Transverse colon (tissue), 4 donors: ENCODE measurements at regions not wholly inside any gene's neighbourhood (a gene's known extent, or its start where the extent isn't known, plus 50 kb on each side); places are given as distances from the start of the nearest gene placed in this dataset.
"Not testable (repeated sequence)": the region's sequence is repeated elsewhere in the genome, so short reads cannot be mapped to it uniquely, and the experiment has no call there.

ENCODE experiments used
- DNase-seq: peaks from one replicate; pipeline ENCODE4 v3.0.0-alpha.2; 2019
- H3K27ac ChIP-seq, 4 donors: fragments of 200-600 bp; sonication (generic); 2 replicates each; pipeline ENCODE4 v1.5.1; 2016 to 2018; ENCODE audit warnings: inconsistent platforms in 4 of 4
- H3K27me3 ChIP-seq: fragments of 200-600 bp; sonication (generic); 2 replicates; pipeline ENCODE4 v1.5.1; 2017; ENCODE audit warnings: inconsistent platforms
- H3K36me3 ChIP-seq, 4 donors: fragments of 200-600 bp; sonication (generic); 2 replicates each; pipeline ENCODE4 v1.5.1; 2017 to 2019; ENCODE audit warnings: inconsistent platforms in 4 of 4
- H3K4me1 ChIP-seq, 4 donors: fragments of 200-600 bp; sonication (generic); 2 replicates each; pipeline ENCODE4 v1.5.1; 2017 to 2020; ENCODE audit warnings: inconsistent platforms in 4 of 4
- H3K4me3 ChIP-seq, 4 donors: fragments of 200-600 bp; sonication (generic); 1 replicate in 1 of 4; 2 replicates in 3 of 4; pipeline versions ENCODE4 v1.5.1 to v1.6.1; 2017 to 2019; ENCODE audit warnings: inconsistent platforms in 4 of 4
- H3K9me3 ChIP-seq, 2 donors: fragments of 200-600 bp; sonication (generic); 2 replicates each; pipeline ENCODE4 v1.5.1; 2017 to 2019; ENCODE audit warnings: inconsistent platforms in 2 of 2
- EP300 ChIP-seq: sonication (generic); formaldehyde crosslinking; IDR thresholded peaks from one replicate; pipeline ENCODE4 v1.6.1; 2017; ENCODE audit warnings: antibody characterized with exemption, low read depth
- POLR2A ChIP-seq: fragments of 450-650 bp; IDR thresholded peaks from one replicate; pipeline ENCODE4 v1.6.1; 2016; ENCODE audit warnings: antibody characterized with exemption, mild to moderate bottlenecking, moderate library complexity
- POLR2AphosphoS5 ChIP-seq, 3 donors: sonication (generic); formaldehyde crosslinking; IDR thresholded peaks; one replicate each; pipeline ENCODE4 v1.6.1; 2016; ENCODE audit warnings: antibody characterized with exemption in 3 of 3
- WGBS, 2 donors: methylation state at CpG; one replicate each; pipeline ENCODE4 v1.1.5; 2018; ENCODE audit warnings: low coverage in 1 of 2; 5-methylcytosine and 5-hydroxymethylcytosine counted together
- in situ Hi-C, 4 donors: fragments of 200-750 bp; cut with MboI; loops; one replicate each; pipeline versions ENCODE4 v1.15.0 to v1.15.1; 2017; ENCODE audit warnings: low sequenced_read_pairs in 3 of 4, low pct_ligation_motif_present in 1 of 4, low pct_unique_long_range_greater_than_20kb in 1 of 4
- intact Hi-C: fragments of 100-400 bp; cut with DNase I; formaldehyde crosslinking; loops from one replicate; pipeline ENCODE4 v1.15.1; 2023; ENCODE audit warnings: low total_unique reads
- TF ChIP-seq, protein P1 (sequence below), 5 experiments: fragments of 200-600 bp in 3 of 5; fragments of 450-650 bp in 2 of 5; sonication (generic) in 3 of 5; IDR thresholded peaks; 1 replicate in 2 of 5; 2 replicates in 3 of 5; pipeline ENCODE4 v1.5.1; 2016 to 2017; ENCODE audit warnings: antibody characterized with exemption in 5 of 5, inconsistent platforms in 3 of 5, mild to moderate bottlenecking in 2 of 5, moderate library complexity in 1 of 5

DNA sequence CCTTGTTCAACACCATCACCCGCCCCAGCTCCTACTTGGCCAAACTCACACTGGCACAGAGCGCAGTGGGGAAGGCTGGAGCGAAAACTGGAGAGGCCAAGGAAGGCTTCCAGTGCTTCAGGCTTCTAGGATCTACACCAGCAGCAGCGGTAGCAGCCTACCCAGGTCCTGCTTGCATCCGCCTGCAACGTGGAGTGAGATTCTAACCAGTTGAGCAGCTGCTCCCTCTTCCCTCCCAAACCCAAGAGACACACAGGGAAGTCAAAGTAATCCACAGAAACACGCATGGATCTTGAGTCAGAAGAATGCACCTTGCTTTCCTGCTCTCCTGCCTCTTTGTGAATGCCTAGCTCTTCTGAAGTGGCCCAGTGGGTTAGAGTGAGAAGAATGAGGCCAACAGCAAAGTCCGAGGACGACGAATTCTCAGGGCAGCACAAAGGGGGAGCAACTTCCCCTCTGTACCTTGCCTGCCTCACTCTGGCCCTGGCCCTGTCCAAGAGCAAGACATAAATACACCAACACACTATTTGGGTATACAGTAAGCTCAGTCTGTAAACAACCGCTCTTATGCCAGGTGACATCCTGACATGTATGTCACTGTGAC lies 95.9 kb upstream of the FOXQ1 start:
- 78% methylated on average over 11 of the region's 11 CpGs; no CpG with 5 or more reads in 1 of the 2 donors for WGBS, 2 donors
- DNase-seq: no peak
- intact Hi-C loops: no loop called here

DNA sequence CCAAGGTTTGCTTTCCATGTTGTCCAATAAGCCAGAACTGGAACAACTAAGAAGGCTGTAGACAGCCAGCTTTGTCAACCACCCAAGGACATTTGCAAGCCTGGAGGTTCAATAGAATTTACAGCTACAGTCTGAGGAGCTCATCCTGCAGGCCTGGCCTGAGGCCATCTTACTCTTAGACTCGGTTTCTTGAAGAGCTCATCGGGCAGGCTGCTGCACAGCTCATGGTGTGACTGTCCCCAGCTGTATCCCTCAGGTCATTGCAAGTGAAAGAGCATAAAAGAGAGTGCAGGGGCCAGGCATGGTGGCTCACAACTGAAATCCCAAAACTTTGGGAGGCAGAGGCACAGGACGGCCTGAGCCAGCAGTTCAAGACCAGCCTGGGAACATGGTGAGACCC lies 96.9 kb upstream of the FOXQ1 start:
- Histone ChIP-seq H3K36me3 (no peaks in the 10 kb centered on the region), H3K4me3 (no peak overlapping the region), H3K27ac (no peak overlapping the region), H3K9me3 (no peaks in the 10 kb centered on the region), H3K27me3 (no peaks in the 10 kb centered on the region), H3K4me1 (no peaks in the 10 kb centered on the region)
- DNase-seq: no peak
- WGBS, 2 donors: 71 to 100% methylated on average over 1 to 3 of the region's 3 CpGs
- in situ Hi-C loops: no loop called here
- intact Hi-C loops: no loop called here
- TF ChIP-seq EP300 (no peak), POLR2A (no peak), POLR2AphosphoS5 (IDR thresholded peaks at IDR 0.05) (no peak)
- TF ChIP-seq, protein P1, sequence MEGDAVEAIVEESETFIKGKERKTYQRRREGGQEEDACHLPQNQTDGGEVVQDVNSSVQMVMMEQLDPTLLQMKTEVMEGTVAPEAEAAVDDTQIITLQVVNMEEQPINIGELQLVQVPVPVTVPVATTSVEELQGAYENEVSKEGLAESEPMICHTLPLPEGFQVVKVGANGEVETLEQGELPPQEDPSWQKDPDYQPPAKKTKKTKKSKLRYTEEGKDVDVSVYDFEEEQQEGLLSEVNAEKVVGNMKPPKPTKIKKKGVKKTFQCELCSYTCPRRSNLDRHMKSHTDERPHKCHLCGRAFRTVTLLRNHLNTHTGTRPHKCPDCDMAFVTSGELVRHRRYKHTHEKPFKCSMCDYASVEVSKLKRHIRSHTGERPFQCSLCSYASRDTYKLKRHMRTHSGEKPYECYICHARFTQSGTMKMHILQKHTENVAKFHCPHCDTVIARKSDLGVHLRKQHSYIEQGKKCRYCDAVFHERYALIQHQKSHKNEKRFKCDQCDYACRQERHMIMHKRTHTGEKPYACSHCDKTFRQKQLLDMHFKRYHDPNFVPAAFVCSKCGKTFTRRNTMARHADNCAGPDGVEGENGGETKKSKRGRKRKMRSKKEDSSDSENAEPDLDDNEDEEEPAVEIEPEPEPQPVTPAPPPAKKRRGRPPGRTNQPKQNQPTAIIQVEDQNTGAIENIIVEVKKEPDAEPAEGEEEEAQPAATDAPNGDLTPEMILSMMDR (IDR thresholded peaks at IDR 0.05): no peak

More for the DNA sequence above, 95.9 kb upstream of the FOXQ1 start:
- Histone ChIP-seq H3K36me3 (no peaks in the 10 kb centered on the region), H3K27me3 (no peaks in the 10 kb centered on the region), H3K27ac (no peak overlapping the region), H3K4me3 (no peak overlapping the region), H3K9me3 (no peaks in the 10 kb centered on the region), H3K4me1 (no peaks in the 10 kb centered on the region)
- TF ChIP-seq, protein P1 (IDR thresholded peaks at IDR 0.05): no peak
- TF ChIP-seq EP300 (no peak), POLR2A (no peak), POLR2AphosphoS5 (IDR thresholded peaks at IDR 0.05) (no peak)
- in situ Hi-C loops: no loop called here

DNA sequence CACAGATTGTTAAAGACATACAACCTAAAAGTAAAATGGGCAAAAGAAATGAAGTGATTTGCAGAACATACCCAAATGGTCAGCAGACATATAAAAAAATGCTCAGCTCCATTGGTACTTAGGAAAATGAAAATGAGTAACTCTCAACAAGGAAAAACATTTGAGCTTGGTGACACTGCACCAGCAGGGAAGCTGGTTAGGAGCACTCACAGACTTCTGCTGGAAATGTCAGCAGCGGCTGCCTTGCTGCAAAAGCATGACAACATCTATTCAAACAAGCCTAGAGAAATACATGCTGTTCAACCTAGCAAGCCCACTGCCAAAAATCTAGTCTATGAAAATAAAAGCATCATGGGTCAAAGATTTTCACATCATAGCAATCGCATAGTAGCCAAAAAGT lies 99.0 kb upstream of the FOXQ1 start:
- WGBS, 2 donors: 34 to 81% methylated on average over 2 of the region's 2 CpGs
- intact Hi-C loops (no loop called here), in situ Hi-C loops (no loop called here)
- Histone ChIP-seq H3K27me3 (no peaks in the 10 kb centered on the region), H3K4me3 (no peak overlapping the region), H3K9me3 (no peaks in the 10 kb centered on the region), H3K27ac (no peak overlapping the region), H3K4me1 (no peaks in the 10 kb centered on the region), H3K36me3 (no peaks in the 10 kb centered on the region)
- DNase-seq: no peak
- TF ChIP-seq, protein P1 (IDR thresholded peaks at IDR 0.05): no peak
- TF ChIP-seq POLR2AphosphoS5 (IDR thresholded peaks at IDR 0.05) (no peak), POLR2A (no peak), EP300 (no peak)

- H3K4me3 ChIP-seq, H3K9me3 ChIP-seq, in situ Hi-C loops, H3K4me1 ChIP-seq, DNase-seq, H3K36me3 ChIP-seq, H3K27me3 ChIP-seq, intact Hi-C loops, H3K27ac ChIP-seq: not testable (repeated sequence)
Measured at GRCh38 chr6:1212138-1212537, 99.8 kb upstream of the FOXQ1 start.

GRCh38 chr6:1210631-1211030 lies 101.3 kb upstream of the FOXQ1 start:
- H3K27ac ChIP-seq, H3K4me1 ChIP-seq, H3K27me3 ChIP-seq, DNase-seq, H3K36me3 ChIP-seq, in situ Hi-C loops, intact Hi-C loops, H3K4me3 ChIP-seq, H3K9me3 ChIP-seq: not testable (repeated sequence)
- 41% methylated on average over 1 of the region's 1 CpG; no CpG with 5 or more reads in 1 of the 2 donors for WGBS, 2 donors
